AG09319 (cell line): ENCODE measurements at regions not wholly inside any gene's neighbourhood (a gene's known extent, or its start where the extent isn't known, plus 50 kb on each side); places are given as distances from the start of the nearest gene placed in this dataset.
A peak's percentile ranks its signal among the peaks of the same experiment; 100 is the strongest.

ENCODE experiments used
- DNase-seq: peaks from one replicate; pipeline ENCODE4 v3.0.0-alpha.2; 2010; ENCODE audit warnings: low read depth; ENCODE audit errors: extremely low read depth
- TF ChIP-seq, protein P1 (sequence below): IDR thresholded peaks from 2 replicates; pipeline ENCODE4 v1.5.1; 2011; ENCODE audit warnings: low read depth, mild to moderate bottlenecking, inconsistent platforms, low read length, moderate library complexity

DNA sequence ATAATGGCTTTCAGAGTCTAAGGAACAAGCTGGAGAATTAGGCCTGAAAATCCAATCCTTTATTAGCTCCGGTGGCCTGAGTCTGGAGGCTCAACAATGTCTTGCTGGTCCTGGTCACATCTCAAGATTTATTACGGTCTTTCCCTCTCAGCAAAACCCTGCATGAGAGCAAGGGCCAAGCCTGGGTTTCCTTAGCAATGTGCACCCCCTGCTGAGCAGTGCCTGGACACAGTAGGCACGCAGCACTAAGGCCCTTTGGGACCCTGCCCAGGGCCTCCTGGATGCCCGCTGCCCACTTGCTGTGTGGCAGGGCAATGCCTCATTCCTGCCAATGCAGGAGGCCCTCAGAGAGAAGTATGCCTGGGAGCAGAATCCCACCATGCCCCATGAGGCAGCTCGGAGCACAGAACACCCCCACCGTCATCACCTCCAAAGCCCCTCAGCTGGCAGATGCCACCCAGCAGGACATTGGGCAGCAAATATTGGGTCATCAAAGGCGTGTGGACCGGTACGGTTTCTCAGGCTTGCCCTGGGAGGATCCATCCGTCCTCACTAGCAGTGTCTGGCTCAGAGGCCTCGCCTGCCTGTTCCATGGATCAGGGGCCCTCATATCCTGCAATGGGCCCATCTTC, 156.4 kb downstream of the OAT start:
- no peak for DNase-seq
- TF ChIP-seq, protein P1, sequence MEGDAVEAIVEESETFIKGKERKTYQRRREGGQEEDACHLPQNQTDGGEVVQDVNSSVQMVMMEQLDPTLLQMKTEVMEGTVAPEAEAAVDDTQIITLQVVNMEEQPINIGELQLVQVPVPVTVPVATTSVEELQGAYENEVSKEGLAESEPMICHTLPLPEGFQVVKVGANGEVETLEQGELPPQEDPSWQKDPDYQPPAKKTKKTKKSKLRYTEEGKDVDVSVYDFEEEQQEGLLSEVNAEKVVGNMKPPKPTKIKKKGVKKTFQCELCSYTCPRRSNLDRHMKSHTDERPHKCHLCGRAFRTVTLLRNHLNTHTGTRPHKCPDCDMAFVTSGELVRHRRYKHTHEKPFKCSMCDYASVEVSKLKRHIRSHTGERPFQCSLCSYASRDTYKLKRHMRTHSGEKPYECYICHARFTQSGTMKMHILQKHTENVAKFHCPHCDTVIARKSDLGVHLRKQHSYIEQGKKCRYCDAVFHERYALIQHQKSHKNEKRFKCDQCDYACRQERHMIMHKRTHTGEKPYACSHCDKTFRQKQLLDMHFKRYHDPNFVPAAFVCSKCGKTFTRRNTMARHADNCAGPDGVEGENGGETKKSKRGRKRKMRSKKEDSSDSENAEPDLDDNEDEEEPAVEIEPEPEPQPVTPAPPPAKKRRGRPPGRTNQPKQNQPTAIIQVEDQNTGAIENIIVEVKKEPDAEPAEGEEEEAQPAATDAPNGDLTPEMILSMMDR: no peak

DNA sequence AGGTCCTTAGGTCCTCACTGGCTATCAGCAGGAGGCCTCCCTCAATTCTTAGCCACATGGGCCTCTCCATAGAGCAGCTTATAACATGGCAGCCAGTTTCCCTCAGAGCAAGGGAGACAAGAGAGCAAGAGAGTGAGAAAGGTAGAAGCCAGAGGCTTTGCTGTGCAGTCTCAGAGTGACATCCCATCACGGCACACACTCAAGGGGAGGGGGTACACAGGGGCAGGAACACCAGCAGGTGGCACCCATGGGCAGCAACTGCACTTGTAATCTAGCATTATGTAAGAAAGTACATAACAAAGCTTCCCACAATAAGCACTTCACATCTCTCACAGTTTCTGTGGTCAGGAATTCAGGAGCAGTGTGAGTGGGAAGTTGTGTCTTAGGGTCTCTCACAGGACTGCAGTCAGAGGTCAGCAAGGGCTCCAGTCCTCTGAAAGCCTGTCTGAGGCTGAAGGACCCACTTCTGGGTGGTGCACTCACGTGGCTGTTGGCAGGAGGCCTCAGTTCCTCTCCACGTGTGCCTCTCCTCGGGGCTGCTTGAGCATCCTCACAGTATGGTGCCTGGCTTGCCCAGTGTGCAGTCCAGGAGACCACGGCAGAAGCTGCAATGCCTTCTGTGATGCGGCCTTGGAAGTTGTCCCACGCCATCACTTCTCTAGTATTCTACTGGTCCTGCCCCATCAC, 159.4 kb downstream of the OAT start:
- TF ChIP-seq, protein P1: peak; percentile 19
- DNase-seq: no peak

DNA sequence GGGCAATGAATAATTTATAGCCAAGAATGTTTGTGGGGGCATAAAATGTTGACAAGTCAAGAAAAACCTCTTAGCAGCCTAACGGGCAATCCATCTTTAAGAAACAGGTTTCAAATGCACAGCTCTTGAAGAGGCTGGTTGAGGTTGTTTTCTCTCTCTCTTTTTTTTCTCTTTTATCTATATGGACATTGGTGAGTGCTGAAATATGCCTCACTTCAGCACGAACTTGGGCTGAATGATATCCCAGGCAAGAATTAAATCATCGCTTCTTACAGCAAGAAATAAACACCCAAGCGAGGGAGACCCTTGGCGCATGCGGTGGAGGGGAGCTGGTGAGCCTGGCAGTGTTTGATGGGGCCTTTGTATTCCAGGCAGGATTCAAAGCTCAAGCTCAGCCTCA, 160.9 kb downstream of the OAT start:
- DNase-seq: no peak

DNA sequence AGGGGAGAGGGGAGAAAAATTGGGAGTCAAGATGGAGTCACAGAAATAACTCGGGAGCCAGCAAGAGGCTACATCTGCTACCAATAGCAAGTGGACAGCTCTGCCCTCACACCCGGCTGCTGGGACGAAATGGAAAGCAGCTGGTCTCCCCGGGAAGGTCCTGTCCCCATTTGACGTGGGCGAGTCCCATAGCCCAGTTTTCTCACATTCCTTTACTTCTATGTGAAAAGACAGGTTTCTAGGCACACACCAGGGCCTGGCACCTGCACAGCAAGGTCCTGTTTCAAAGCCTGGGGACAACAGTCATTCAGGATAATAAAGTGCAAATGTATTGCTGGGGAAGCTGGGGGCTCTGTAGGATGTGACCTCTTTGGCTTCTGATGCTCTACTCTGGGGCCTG, 162.6 kb downstream of the OAT start:
- no peak for DNase-seq
- TF ChIP-seq, protein P1: no peak

More for the DNA sequence above, 160.9 kb downstream of the OAT start:
- TF ChIP-seq, protein P1: no peak

DNA sequence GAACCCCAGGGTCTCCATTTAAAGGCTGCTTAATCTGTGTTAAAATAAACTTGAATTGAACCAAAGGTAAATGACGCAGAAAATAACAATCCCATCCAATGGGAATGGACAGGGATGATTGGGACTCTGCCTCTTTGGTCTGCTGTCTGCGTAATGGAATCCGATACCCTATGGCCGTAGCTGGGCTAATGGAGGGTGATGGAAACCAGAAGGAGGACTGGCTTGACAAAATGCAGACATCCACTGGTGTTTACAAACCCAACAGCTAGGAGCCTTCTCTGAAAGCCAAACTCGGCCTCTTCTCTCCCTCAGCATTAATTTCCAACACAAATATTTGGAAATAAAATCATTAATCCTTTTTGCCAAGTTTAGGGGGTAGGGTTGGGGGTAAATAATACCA, 162.2 kb upstream of the CHST15 start:
- TF ChIP-seq, protein P1: no peak
- no peak for DNase-seq

DNA sequence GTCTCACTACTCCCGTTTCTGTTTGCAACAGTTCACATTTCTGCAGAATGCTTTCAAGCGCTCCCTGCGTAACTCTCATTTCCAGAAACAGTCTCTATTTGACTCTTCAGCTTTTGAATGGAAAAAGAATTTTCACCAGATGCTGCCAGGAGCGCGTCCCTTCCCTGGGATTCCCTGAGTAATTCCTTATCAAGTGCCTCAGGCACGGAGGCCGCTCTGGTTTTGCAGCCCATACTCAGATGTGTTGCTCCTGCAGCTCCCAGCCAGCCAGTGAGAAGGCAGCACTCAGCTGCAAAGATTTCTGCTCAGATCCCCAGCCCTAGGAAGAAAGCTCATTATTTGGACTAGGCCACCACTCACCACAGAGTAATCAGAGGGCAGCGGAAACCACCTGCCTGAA, 161.1 kb upstream of the CHST15 start:
- TF ChIP-seq, protein P1: no peak
- DNase-seq: no peak

DNA sequence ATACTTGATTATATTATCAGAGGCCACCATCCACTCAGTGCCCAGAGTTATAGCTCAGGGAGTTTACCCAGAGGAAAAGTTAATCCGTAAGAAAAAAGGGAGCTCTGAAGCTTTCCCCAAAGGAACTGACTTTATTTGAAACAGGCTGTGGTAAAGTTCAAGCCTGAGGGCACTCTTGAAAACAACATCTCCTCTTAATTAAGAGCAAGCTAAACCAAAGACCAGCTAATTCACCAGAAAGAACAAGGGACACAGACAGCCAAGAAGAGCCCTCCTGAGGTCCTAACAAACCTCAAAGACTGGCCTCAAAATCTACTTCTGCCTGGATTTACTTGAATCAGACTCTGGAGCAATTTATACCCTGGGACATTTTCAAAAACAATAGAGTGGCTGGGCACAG, 159.6 kb upstream of the CHST15 start:
- TF ChIP-seq, protein P1: no peak
- DNase-seq: peak; percentile 18
